C4-2B (cell line): ENCODE measurements at regions not wholly inside any gene's neighbourhood (a gene's known extent, or its start where the extent isn't known, plus 50 kb on each side); places are given as distances from the start of the nearest gene placed in this dataset.

ENCODE experiments used
- CTCF ChIP-seq: fragments of 450-650 bp; conservative IDR thresholded peaks from 2 replicates; pipeline ENCODE4 v1.5.1; 2017; ENCODE audit warnings: mild to moderate bottlenecking
- ZFX ChIP-seq: fragments of 450-650 bp; IDR thresholded peaks from 2 replicates; pipeline ENCODE4 v1.6.1; 2017

DNA sequence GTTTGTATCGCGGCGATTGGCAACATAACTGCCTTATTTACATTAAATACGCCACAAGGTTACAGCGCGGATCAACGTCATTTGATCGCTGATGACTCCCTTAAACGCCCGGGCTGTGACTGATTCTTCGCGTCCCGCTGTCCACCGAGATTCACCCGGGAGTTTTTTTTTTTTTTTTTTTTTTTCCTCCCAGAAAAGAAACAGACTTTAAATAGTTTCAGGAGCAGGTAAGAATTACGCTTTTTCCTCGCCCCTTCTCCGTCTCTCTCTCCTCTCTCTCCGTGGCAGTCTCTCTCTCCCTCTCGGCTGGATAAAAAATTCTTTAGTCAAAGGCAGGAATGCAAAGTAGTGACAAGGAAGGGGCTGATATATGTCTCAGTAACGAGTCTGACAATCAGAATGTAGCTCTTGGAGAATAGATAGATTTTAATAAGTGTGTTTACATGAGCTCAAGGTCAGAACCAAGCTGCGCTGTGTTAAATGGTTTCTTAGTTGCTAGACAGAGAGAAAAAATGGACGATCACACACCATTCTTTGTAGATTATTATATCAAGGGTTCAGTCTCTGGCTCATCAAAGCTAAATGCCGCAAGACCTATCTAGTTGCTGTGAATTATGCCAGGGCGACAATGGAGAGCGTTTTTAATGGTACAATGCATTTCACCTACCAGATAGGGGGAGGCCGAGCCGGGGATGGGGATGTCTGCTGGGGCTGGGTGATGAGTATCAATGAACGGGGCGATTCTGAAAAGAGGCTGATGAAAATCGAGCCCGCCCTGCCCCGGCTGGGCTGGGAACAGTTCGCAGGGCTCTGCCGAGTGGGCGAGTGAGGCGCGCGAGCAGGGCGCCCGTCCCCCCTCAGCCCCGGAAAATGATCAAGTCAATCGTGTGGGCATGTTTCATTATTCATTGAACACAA is 147.2 kb upstream of the ZNF536 start:
- TF ChIP-seq CTCF (no peak), ZFX (no peak)
